Peyer's patch (tissue), 4 donors: ENCODE measurements at regions not wholly inside any gene's neighbourhood (a gene's known extent, or its start where the extent isn't known, plus 50 kb on each side); places are given as distances from the start of the nearest gene placed in this dataset.

Experiments used
- DNase-seq, 3 donors: peaks; one replicate each; pipeline ENCODE4 v3.0.0-alpha.2; 2017 to 2019
- H3K27ac ChIP-seq, 4 donors: fragments of 200-600 bp; sonication (generic); one replicate each; pipeline ENCODE4 v1.5.1; 2016 to 2019
- H3K27me3 ChIP-seq, 2 donors: fragments of 200-600 bp; sonication (generic); one replicate each; pipeline ENCODE4 v1.5.1; 2019
- H3K36me3 ChIP-seq, 3 donors: fragments of 200-600 bp; sonication (generic); one replicate each; pipeline ENCODE4 v1.5.1; 2016 to 2019
- H3K4me1 ChIP-seq, 4 donors: fragments of 200-600 bp; sonication (generic); one replicate each; pipeline ENCODE4 v1.5.1; 2016 to 2019
- H3K4me3 ChIP-seq, 4 donors: fragments of 200-600 bp; sonication (generic); 1 replicate in 3 of 4; 2 replicates in 1 of 4; pipeline ENCODE4 v1.5.1; 2016 to 2019; ENCODE audit warnings: mild to moderate bottlenecking in 1 of 4
- H3K9me3 ChIP-seq, 4 donors: fragments of 200-600 bp; sonication (generic); one replicate each; pipeline ENCODE4 v1.5.1; 2016 to 2019; ENCODE audit warnings: mild to moderate bottlenecking in 1 of 4
- POLR2A ChIP-seq, 2 donors: fragments of 450-650 bp; IDR thresholded peaks; one replicate each; pipeline ENCODE4 v1.5.1; 2017; ENCODE audit warnings: antibody characterized with exemption in 2 of 2, mild to moderate bottlenecking in 2 of 2, moderate library complexity in 2 of 2
- TF ChIP-seq, protein P1 (sequence below), 6 experiments: fragments of 450-650 bp in 4 of 6; fragments of 200-600 bp in 2 of 6; sonication (generic) in 1 of 6; IDR thresholded peaks; one replicate each; pipeline ENCODE4 v1.5.1; 2017 to 2019; ENCODE audit warnings: antibody characterized with exemption in 6 of 6, mild to moderate bottlenecking in 3 of 6, moderate library complexity in 1 of 6

DNA sequence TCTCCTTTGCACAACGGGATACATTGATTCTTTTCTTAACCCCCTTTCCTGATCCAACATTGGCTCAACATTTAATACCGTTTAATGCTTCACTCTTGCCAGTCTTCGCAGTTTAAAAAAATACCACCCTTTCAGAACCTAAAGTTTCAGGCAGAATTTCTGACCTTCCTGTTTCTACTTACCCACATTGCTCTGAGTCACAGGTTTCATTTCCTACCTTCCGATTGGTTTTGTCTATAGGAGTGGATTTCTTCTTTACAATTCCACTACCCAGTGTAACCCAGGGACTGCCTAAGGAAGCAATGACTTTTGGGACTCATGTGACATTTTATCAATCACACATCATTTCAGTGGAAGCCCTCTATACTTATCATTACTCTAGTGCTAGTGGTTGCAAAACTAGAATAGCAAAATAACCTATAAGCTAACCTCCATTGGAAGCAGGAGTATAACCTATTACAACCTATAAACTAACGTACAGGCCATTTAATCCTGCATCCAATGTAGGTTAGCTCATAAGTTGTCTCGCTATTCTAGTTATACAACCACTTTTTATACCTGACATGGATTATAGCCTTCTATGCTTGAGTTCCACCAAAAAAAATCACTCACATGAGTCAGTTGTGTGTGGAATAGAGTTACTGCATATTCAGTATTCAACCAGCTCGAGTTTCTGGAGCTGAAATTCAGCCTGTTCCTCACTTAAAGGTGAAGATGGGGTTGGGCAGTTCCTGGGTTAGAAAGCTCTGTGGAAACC is 64.9 kb upstream of the KITLG start:
- Histone ChIP-seq H3K27ac (no peak overlapping the region), H3K9me3 (no peaks in the 10 kb centered on the region), H3K27me3 (no peaks in the 10 kb centered on the region), H3K36me3 (no peaks in the 10 kb centered on the region), H3K4me3 (no peak overlapping the region), H3K4me1 (no peaks in the 10 kb centered on the region)
- no peak for DNase-seq
- TF ChIP-seq, protein P1, sequence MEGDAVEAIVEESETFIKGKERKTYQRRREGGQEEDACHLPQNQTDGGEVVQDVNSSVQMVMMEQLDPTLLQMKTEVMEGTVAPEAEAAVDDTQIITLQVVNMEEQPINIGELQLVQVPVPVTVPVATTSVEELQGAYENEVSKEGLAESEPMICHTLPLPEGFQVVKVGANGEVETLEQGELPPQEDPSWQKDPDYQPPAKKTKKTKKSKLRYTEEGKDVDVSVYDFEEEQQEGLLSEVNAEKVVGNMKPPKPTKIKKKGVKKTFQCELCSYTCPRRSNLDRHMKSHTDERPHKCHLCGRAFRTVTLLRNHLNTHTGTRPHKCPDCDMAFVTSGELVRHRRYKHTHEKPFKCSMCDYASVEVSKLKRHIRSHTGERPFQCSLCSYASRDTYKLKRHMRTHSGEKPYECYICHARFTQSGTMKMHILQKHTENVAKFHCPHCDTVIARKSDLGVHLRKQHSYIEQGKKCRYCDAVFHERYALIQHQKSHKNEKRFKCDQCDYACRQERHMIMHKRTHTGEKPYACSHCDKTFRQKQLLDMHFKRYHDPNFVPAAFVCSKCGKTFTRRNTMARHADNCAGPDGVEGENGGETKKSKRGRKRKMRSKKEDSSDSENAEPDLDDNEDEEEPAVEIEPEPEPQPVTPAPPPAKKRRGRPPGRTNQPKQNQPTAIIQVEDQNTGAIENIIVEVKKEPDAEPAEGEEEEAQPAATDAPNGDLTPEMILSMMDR (IDR thresholded peaks at IDR 0.05): no peak
- no peak for TF ChIP-seq POLR2A (IDR thresholded peaks at IDR 0.05)

GRCh38 chr12:88643685-88644084 is 63.4 kb upstream of the KITLG start:
- Histone ChIP-seq H3K9me3 (no peaks in the 10 kb centered on the region), H3K27me3 (no peaks in the 10 kb centered on the region), H3K27ac (no peak overlapping the region), H3K36me3 (no peaks in the 10 kb centered on the region), H3K4me3 (no peak overlapping the region), H3K4me1 (peaks cover 0 to 6% (median 0%) of the 10 kb centered on the region in 4 donors)
- DNase-seq: no peak
- TF ChIP-seq, protein P1 (IDR thresholded peaks at IDR 0.05): no peak
- TF ChIP-seq POLR2A (IDR thresholded peaks at IDR 0.05): no peak

DNA sequence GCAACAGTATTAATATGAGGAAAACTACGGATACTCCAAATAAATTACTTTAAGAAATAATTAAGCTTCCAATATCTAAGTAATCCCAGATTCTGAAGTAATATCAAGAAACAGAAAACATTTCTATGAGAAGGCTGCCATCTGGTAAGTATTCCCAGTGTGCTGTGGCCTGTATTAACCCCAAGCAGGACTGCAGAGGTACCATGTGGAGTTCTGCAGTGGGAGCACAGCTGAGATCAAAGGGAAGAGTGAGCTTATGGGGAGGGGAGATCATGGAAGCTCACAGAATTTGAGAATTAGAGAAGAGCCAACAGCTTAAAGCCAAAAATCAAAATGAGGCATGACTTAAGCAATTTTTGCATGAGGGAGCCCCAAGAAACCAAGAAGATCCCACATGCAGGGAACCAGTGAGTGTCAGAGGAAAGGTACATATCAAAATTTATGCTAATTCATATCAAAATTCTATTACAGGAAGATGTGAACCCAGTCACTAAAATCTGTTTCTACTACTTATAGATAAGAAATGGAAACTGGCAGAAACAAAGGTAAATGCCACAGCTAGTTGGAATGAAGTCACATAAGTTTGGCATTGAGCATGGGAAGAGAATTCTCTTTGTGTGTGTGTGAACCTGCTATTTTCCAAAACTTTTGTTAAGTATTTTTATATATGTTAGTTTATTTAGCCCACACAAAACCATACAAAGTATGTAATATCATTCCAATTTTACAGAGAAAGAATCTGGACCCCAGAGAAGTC is 62.6 kb upstream of the KITLG start:
- Histone ChIP-seq H3K9me3 (no peaks in the 10 kb centered on the region), H3K27ac (no peak overlapping the region), H3K36me3 (no peaks in the 10 kb centered on the region), H3K27me3 (no peaks in the 10 kb centered on the region), H3K4me1 (peaks cover 0 to 6% (median 0%) of the 10 kb centered on the region in 4 donors), H3K4me3 (no peak overlapping the region)
- TF ChIP-seq, protein P1 (IDR thresholded peaks at IDR 0.05): no peak
- no peak for TF ChIP-seq POLR2A (IDR thresholded peaks at IDR 0.05)
- no peak for DNase-seq

GRCh38 chr12:88638966-88639760 is 58.9 kb upstream of the KITLG start:
- Histone ChIP-seq H3K9me3 (no peaks in the 10 kb centered on the region), H3K27ac (peak overlapping the region in 1 of 4 donors; percentile 57)
- DNase-seq: no peak

DNA sequence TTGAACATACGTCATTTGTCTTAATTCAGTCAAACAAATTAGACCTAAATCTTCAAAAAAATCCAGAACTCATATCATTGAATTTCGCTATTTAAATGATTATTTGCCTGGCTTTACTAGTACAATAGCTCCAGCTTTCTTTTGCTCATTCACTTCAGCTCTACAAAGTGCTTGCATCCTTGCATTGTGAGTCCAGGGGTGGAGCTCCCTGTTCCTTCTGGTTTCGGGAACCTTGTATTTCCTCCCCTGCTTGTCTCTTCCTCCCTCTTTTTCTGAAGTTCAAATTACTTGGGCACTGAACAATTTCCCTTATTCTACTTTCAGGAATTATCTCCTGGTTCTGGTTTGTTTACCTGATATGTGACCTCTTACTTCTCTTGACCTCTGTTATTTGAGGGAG is 58.1 kb upstream of the KITLG start:
- H3K36me3 ChIP-seq: no peaks in the 10 kb centered on the region
- DNase-seq: no peak
- H3K4me3 ChIP-seq: no peak overlapping the region
- no peak for TF ChIP-seq POLR2A (IDR thresholded peaks at IDR 0.05)
- TF ChIP-seq, protein P1 (IDR thresholded peaks at IDR 0.05): no peak
- no peak overlapping the region for H3K27ac ChIP-seq
- H3K27me3 ChIP-seq: no peaks in the 10 kb centered on the region
- H3K4me1 ChIP-seq: peaks cover 0 to 6% (median 0%) of the 10 kb centered on the region in 4 donors
- H3K9me3 ChIP-seq: no peaks in the 10 kb centered on the region

More at GRCh38 chr12:88638966-88639760, 58.9 kb upstream of the KITLG start:
- no peak for TF ChIP-seq POLR2A (IDR thresholded peaks at IDR 0.05)
- TF ChIP-seq, protein P1 (IDR thresholded peaks at IDR 0.05): no peak
- Histone ChIP-seq H3K4me3 (no peak overlapping the region), H3K27me3 (no peaks in the 10 kb centered on the region), H3K36me3 (no peaks in the 10 kb centered on the region), H3K4me1 (peaks cover 0 to 6% (median 0%) of the 10 kb centered on the region in 4 donors)
